ENCODE measurements at regions not wholly inside any gene's neighbourhood (a gene's known extent, or its start where the extent isn't known, plus 50 kb on each side); places are given as distances from the start of the nearest gene placed in this dataset.

DNA sequence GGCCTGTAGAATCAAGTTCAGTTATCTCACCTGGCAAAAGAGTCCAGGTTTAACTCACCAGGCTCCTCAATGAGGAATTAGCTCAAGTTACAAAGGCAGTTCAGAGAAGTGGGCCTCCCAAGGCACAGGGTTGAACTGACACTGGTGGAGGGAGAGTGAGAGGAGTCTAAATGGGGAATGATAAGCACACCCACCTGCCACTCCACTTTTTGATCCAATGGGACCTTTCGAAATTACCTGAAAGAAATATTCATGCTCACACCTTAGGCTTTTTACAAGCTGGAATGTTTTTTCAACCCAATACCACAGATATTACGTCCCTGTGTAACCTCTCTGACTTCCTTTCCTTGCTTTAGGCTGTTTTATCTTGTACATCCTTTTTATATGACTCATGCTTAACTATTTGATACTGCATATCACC lies 642.7 kb upstream of the TENM4 start:
- Histone ChIP-seq H3K79me2 (ENCODE audit: control insufficient read depth in 1 of 2, insufficient read depth in 2 of 2, low read length in 2 of 2) (no peaks in the 10 kb centered on the region), H3K18ac (ENCODE audit: extremely low read depth, low read length) (no peak overlapping the region), H4K20me1 (replicated peaks in 1 of 2; ENCODE audit: control insufficient read depth in 1 of 2, insufficient read depth in 2 of 2, low read length in 2 of 2) (no peaks in the 10 kb centered on the region), H3K9ac (replicated peaks in 1 of 4; ENCODE audit: extremely low read depth in 1 of 4, low read depth in 3 of 4, low read length in 3 of 4) (no peak overlapping the region), H3K4me2 (ENCODE audit: insufficient read depth in 1 of 2, low read depth in 2 of 2, low read length in 2 of 2) (no peak overlapping the region), H2AK5ac (ENCODE audit: low read depth, low read length) (no peak overlapping the region), H3K23ac (ENCODE audit: insufficient read length) (no peak overlapping the region), H3K36me3 (ENCODE audit: control insufficient read depth in 2 of 4, insufficient read depth in 4 of 4, low read length in 3 of 4) (no peaks in the 10 kb centered on the region), H2BK15ac (ENCODE audit: low read length) (no peak overlapping the region), H3K27me3 (replicated peaks in 1 of 4; ENCODE audit: control insufficient read depth in 3 of 4, extremely low read depth in 1 of 4, insufficient read depth in 3 of 4, low read length in 3 of 4) (no peaks in the 10 kb centered on the region), H3K56ac (replicated peaks; ENCODE audit: insufficient read length, low read depth, low read length) (no peak overlapping the region), H3K4me1 (replicated peaks in 1 of 4; ENCODE audit: control insufficient read depth in 3 of 4, insufficient read depth in 4 of 4, low read length in 3 of 4) (no peaks in the 10 kb centered on the region), H3K4ac (replicated peaks; ENCODE audit: insufficient read length, low read depth, low read length) (no peak overlapping the region), H4K5ac (ENCODE audit: insufficient read length, low read depth, low read length) (no peak overlapping the region), H3K14ac (ENCODE audit: insufficient read length) (no peak overlapping the region), H2AFZ (ENCODE audit: low read length) (0 out of 2 replicates have a peak overlapping the region, but pooled peaks have one; percentile 50), H4K8ac (ENCODE audit: extremely low read depth, insufficient read depth, low read length) (no peak overlapping the region), H2BK20ac (ENCODE audit: low read length) (no peak overlapping the region), H3K23me2 (ENCODE audit: low read depth, low read length) (no peaks in the 10 kb centered on the region), H3K27ac (ENCODE audit: low read depth, low read length) (no peak overlapping the region), H2BK12ac (ENCODE audit: low read depth, low read length) (no peak overlapping the region), H2BK120ac (replicated peaks; ENCODE audit: low read depth, low read length) (no peak overlapping the region), H2BK5ac (ENCODE audit: low read depth, low read length) (no peak overlapping the region), H3K9me3 (ENCODE audit: insufficient read depth in 2 of 2, low read depth in 1 of 2, low read length in 1 of 2) (no peaks in the 10 kb centered on the region), H3K79me1 (ENCODE audit: low read depth, low read length) (no peaks in the 10 kb centered on the region), H3K4me3 (ENCODE audit: extremely low read depth in 1 of 4, insufficient read depth in 2 of 4, low read depth in 3 of 4, low read length in 4 of 4) (no peak overlapping the region), H4K91ac (replicated peaks; ENCODE audit: insufficient read length, low read length) (no peak overlapping the region)
- ChIA-PET CTCF (ENCODE audit: partially characterized antibody) (no interaction called here), POLR2A (ENCODE audit: partially characterized antibody) (no interaction called here)
- DNase-seq (ENCODE audit: low read depth in 1 of 2, low spot score in 2 of 2) (no peak), FAIRE-seq (no peak)
- 86% methylated on average over 2 of the region's 2 CpGs; no CpG with 5 or more reads in 1 of the 2 experiments for WGBS, 2 experiments (ENCODE audit: extremely low coverage in 1 of 2, insufficient coverage in 1 of 2, insufficient read length in 1 of 2, insufficient replicate concordance in 2 of 2, low coverage in 1 of 2, low lambda C conversion rate in 2 of 2, missing lambda C conversion rate in 1 of 2)
- TF ChIP-seq, protein P1, sequence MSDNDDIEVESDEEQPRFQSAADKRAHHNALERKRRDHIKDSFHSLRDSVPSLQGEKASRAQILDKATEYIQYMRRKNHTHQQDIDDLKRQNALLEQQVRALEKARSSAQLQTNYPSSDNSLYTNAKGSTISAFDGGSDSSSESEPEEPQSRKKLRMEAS (IDR thresholded peaks at IDR 0.05): no peak
- TF ChIP-seq RBBP5 (IDR thresholded peaks at IDR 0.05; ENCODE audit: borderline replicate concordance, low read depth, low read length): no peak
- TF ChIP-seq POLR2A (IDR thresholded peaks at IDR 0.05; ENCODE audit: control extremely low read depth in 1 of 2, low read depth in 2 of 2, low read length in 2 of 2): no peak
- no peak for TF ChIP-seq SAP30 (IDR thresholded peaks at IDR 0.05; ENCODE audit: insufficient read depth, insufficient replicate concordance, low read length)
- no peak for TF ChIP-seq RFX5 (IDR thresholded peaks at IDR 0.05; ENCODE audit: borderline replicate concordance, low read depth, low read length)
- TF ChIP-seq BCL11A (IDR thresholded peaks at IDR 0.05; ENCODE audit: low read depth in 2 of 2, low read length in 2 of 2): no peak
- no peak for TF ChIP-seq CBX5 (IDR thresholded peaks at IDR 0.05; ENCODE audit: low read depth, low read length)
- no peak for TF ChIP-seq MAFK (IDR thresholded peaks at IDR 0.05; ENCODE audit: low read depth, low read length)
- no peak for TF ChIP-seq SIRT6 (IDR thresholded peaks at IDR 0.05; ENCODE audit: low read length)
- no peak for TF ChIP-seq SRF (IDR thresholded peaks at IDR 0.05; ENCODE audit: low read depth, low read length)
- TF ChIP-seq CHD1 (IDR thresholded peaks at IDR 0.05; ENCODE audit: low read depth, low read length): no peak
- no peak for TF ChIP-seq TBP (IDR thresholded peaks at IDR 0.05; ENCODE audit: low read depth, low read length)
- TF ChIP-seq CEBPB (IDR thresholded peaks at IDR 0.05; ENCODE audit: low read depth, low read length): no peak
- no peak for TF ChIP-seq TCF12 (IDR thresholded peaks at IDR 0.05; ENCODE audit: low read depth, low read length)
- no peak for TF ChIP-seq YY1 (IDR thresholded peaks at IDR 0.05; ENCODE audit: low read depth, low read length)
- TF ChIP-seq GABPA (IDR thresholded peaks at IDR 0.05; ENCODE audit: borderline replicate concordance, insufficient read depth, low read length): no peak
- TF ChIP-seq PHF8 (conservative IDR thresholded peaks at IDR 0.05; ENCODE audit: low read depth, low read length): no peak

Data from H1 (cell line).